ENCODE measurements at regions not wholly inside any gene's neighbourhood (a gene's known extent, or its start where the extent isn't known, plus 50 kb on each side); places are given as distances from the start of the nearest gene placed in this dataset.

- in situ Hi-C loops (cut with HindIII; ENCODE audit: low sequenced_read_pairs) = no loop called here
Observed at GRCh38 chr5:112616812-112617547, 120.7 kb upstream of the APC start.

GRCh38 chr5:112625246-112625645 lies 112.4 kb upstream of the APC start:
- in situ Hi-C loops (cut with HindIII; ENCODE audit: low sequenced_read_pairs) = no loop called here

DNA sequence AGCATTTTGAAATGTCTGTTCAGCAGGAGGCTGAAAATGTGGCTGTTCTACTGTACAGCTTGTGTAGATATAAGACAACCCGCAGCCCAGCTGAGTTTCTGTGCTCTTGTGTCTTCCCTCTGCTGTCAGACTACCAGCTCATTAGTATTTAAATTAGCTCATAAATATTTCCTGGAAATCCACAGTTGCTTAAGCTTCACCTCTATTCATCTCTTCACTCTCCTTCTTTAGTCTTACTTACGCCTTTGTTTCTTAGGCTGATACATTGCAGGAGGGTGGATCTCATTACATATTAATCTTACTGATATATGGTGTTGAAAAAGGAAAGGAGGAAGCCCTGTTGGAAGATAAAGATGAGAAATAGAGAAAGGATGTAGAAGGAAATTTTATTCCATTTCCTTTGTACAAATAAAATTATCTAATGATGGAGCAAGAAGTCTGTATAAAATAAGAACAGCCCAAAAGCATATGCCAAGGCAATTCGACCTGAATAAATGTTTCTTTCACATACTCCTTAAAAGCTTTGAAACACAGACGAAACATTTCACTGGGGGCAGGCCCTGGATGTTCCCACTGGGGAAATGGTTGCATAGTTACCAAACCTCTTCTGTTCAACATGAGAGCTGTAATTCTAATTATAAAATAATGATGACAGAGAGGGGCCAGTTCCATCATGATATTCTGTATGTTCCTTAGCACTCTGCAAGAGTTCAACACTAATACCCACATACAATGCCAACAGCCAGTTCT lies 111.8 kb upstream of the APC start:
- in situ Hi-C loops (cut with HindIII; ENCODE audit: low sequenced_read_pairs) = no loop called here

DNA sequence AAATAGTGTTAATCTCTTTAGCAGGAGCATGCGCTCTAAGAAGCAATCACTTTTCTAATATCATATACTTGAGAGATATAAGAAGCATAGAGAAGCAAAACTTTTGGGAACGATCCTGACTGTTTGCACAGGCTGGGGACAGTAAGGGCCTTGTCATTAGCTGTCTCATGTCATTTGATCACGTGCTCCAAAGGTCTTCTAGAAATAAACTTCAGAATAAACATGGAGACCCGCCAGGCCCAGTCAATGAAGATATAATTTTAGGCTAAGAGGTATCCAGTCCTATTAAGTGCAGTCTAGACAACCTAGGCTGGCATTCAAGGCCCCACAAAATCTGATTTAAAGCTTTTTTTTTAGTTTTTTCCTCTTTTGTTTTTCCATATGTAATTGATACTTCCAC lies 111.0 kb upstream of the APC start:
- in situ Hi-C loops (cut with HindIII; ENCODE audit: low sequenced_read_pairs) = no loop called here

GRCh38 chr5:112628214-112628980 lies 109.3 kb upstream of the APC start:
- in situ Hi-C loops (cut with HindIII; ENCODE audit: low sequenced_read_pairs) = no loop called here

- in situ Hi-C loops (cut with HindIII; ENCODE audit: low sequenced_read_pairs) = no loop called here
Observed at GRCh38 chr5:112630246-112631009, 107.3 kb upstream of the APC start.

DNA sequence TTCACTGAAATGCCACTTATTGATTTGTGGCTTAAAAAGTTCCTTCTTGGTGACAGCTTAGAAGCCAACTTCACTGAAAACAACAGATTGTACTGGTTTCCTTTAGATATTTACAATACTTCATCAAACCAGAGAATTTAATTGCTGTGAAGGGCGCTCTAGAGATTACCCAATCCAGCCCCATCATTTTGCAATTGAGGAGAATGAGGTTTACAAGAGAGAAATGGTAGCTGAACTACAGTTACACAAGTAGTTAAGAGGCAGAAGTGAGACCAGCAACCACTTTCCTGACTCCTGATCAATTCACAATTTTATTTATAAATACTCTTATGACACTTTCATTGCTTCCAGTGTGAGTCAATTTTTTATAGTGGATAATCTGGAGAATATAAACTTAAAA lies 103.5 kb upstream of the APC start:
- in situ Hi-C loops (cut with HindIII; ENCODE audit: low sequenced_read_pairs) = no loop called here

- in situ Hi-C loops (cut with HindIII; ENCODE audit: low sequenced_read_pairs) = loop anchor here (5.0 kb wide), 1 partner anchor 82 kb away; no protein-coding TSS in a partner anchor
Observed at GRCh38 chr5:112634796-112635195, 102.9 kb upstream of the APC start.

DNA sequence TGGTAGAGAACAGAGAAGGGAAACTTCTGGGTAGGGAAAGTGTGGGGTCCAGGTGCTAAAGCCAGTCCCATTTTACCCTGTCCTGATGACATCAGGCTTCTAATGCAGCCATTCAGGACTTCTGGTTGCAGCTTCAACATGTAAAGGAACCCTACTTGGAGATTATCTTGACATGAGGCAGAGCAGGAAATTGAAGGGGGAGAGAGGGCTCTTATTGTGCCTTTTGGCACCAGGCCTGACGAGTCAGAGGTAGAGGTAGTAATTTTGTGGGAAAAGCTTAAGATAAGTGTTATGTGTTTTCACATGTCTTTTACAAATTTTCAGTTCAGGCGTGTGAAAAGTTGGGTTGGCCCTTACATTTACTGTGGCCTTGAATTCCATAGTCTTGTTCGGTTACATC lies 102.4 kb upstream of the APC start:
- in situ Hi-C loops (cut with HindIII; ENCODE audit: low sequenced_read_pairs) = loop anchor here (5.0 kb wide), 1 partner anchor 83 kb away; no protein-coding TSS in a partner anchor

- in situ Hi-C loops (cut with HindIII; ENCODE audit: low sequenced_read_pairs) = loop anchor here (5.0 kb wide), 1 partner anchor 84 kb away; no protein-coding TSS in a partner anchor
Observed at GRCh38 chr5:112635771-112636731, 101.6 kb upstream of the APC start.

GRCh38 chr5:112636751-112637150 lies 100.9 kb upstream of the APC start:
- in situ Hi-C loops (cut with HindIII; ENCODE audit: low sequenced_read_pairs) = loop anchor here (5.0 kb wide), 1 partner anchor 84 kb away; no protein-coding TSS in a partner anchor

- in situ Hi-C loops (cut with HindIII; ENCODE audit: low sequenced_read_pairs) = loop anchor here (5.0 kb wide), 1 partner anchor 85 kb away; no protein-coding TSS in a partner anchor
Observed at GRCh38 chr5:112637343-112637742, 100.3 kb upstream of the APC start.

DNA sequence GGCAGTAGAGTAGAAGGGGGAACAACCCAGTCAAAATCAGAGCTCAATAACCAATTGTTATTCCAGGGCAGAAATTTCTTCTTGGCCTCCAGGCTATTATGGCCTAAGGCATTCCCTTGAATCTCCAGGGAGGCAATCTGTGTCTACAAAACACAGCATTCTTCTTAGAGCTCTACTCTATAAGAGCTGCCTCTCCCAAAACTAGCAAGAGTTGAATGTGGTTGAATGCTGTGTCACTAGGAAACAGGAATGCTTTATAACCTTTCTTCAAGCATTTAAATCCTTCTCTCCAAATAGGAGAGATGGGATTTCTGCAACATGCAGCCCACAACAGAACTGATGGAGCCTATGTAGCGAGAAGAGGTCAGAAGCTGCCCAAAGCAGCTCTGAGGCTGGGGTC lies 97.1 kb upstream of the APC start:
- in situ Hi-C loops (cut with HindIII; ENCODE audit: low sequenced_read_pairs) = no loop called here

DNA sequence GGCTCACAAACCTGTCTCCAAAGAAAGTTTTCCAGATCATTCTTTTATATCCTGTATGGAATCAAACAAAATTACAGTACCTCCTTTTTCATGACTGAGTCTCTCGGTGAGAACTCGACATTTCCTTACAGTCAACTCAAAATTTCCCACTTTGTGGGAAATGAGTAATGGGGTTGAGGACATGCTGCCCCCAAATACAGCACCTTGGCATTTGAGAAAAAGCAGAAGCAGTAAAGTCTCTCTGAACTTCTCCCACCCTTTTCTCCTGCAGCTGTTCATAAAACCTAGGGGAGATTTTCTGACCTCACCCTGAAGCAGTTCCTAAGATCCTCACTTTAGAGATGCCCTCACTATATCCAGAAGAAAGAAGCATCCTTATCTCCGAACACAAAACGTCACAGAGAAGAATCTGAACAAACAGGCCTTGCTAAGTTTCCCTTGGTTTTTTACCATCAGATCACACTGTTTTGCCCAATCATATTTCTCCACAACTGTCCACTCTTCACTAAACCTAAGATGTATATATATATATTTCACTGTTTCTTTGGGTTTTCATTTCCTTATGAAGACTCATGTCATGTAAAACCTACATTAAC lies 96.1 kb upstream of the APC start:
- in situ Hi-C loops (cut with HindIII; ENCODE audit: low sequenced_read_pairs) = no loop called here

DNA sequence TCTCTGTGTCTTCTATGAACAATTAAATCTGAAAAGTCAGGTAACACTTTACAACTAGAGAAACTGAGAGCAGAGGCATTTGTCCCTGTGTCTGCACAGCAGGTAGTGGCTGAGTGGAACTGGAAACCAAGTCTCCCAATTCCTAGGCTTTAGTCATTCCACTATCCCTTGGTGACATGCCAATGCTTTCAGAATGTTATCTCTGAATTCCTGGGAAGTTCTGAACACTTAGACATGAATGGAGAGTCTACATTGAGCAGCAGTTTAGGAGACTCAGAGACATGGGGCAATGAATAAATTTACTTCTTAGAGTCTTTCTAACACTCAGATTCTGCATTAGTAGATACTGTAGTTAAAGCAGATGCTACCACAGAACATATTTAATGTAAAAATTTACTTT lies 94.8 kb upstream of the APC start:
- in situ Hi-C loops (cut with HindIII; ENCODE audit: low sequenced_read_pairs) = no loop called here

- in situ Hi-C loops (cut with HindIII; ENCODE audit: low sequenced_read_pairs) = no loop called here
Observed at GRCh38 chr5:112643339-112643971, 94.2 kb upstream of the APC start.

- in situ Hi-C loops (cut with HindIII; ENCODE audit: low sequenced_read_pairs) = no loop called here
Observed at GRCh38 chr5:112646139-112646936, 91.3 kb upstream of the APC start.

GRCh38 chr5:112647428-112647827 lies 90.3 kb upstream of the APC start:
- in situ Hi-C loops (cut with HindIII; ENCODE audit: low sequenced_read_pairs) = no loop called here
